ENCODE measurements at regions not wholly inside any gene's neighbourhood (a gene's known extent, or its start where the extent isn't known, plus 50 kb on each side); places are given as distances from the start of the nearest gene placed in this dataset.

DNA sequence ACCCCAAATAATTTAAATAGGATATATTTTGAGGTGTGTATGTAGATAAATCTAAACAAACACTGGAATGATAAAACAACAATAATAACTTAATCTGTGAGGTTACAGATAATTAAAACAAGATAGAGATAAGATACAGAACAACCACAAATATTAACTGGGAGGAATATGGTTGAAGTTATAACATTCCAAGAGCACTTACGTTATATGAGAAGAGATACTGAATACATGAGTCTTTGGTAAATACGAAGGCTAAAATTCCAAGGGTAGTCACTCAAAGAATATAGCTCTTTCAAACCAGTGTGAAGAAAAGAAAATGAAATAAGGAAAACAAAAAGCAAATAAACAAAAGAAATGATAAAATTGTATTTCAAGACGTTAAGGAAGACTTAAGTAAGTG, 76.0 kb upstream of the MYO3A start:
- no peaks in the 10 kb centered on the region for H4K20me1 ChIP-seq (ENCODE audit: insufficient read depth, low read length)
- CTCF ChIA-PET (ENCODE audit: unreplicated experiment): no interaction called here

DNA sequence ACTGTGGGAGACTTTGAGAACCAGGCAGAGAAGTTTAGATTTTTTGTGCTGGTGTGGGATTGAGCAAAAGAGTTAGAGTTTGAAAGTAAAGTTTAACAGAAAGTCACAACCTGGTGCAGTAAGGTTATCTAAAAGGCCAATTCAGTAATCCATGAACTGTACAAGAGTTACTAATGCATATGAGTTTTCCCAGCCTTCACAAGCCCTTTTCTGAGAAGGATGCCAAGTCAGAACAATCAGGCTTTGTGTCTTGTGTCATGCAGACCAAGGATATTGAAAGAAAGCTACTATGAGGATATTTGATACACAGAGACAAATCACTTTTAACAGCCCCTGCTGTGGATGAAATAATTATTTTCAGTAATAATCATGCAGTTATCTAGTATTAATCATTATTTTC, 68.8 kb upstream of the MYO3A start:
- intact Hi-C loops (cut with micrococcal nuclease; ENCODE audit: unreplicated experiment): no loop called here
- TF ChIP-seq, protein P1, sequence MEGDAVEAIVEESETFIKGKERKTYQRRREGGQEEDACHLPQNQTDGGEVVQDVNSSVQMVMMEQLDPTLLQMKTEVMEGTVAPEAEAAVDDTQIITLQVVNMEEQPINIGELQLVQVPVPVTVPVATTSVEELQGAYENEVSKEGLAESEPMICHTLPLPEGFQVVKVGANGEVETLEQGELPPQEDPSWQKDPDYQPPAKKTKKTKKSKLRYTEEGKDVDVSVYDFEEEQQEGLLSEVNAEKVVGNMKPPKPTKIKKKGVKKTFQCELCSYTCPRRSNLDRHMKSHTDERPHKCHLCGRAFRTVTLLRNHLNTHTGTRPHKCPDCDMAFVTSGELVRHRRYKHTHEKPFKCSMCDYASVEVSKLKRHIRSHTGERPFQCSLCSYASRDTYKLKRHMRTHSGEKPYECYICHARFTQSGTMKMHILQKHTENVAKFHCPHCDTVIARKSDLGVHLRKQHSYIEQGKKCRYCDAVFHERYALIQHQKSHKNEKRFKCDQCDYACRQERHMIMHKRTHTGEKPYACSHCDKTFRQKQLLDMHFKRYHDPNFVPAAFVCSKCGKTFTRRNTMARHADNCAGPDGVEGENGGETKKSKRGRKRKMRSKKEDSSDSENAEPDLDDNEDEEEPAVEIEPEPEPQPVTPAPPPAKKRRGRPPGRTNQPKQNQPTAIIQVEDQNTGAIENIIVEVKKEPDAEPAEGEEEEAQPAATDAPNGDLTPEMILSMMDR (conservative IDR thresholded peaks at IDR 0.05; ENCODE audit: low read length): no peak
- no peak for TF ChIP-seq EZH2phosphoT487 (IDR thresholded peaks at IDR 0.05; ENCODE audit: borderline replicate concordance, low read depth, low read length)
- no peak overlapping the region for H2AFZ ChIP-seq (ENCODE audit: low read length)
- H3K4me1 ChIP-seq (ENCODE audit: insufficient read depth, low read length, poor library complexity, severe bottlenecking): no peaks in the 10 kb centered on the region
- H3K79me2 ChIP-seq (ENCODE audit: insufficient read depth, low read depth, low read length): no peaks in the 10 kb centered on the region
- ChIA-PET POLR2A (no interaction called here), CTCF (ENCODE audit: unreplicated experiment) (no interaction called here)
- no peak for DNase-seq (ENCODE audit: low spot score)
- no peaks in the 10 kb centered on the region for H3K36me3 ChIP-seq (ENCODE audit: insufficient read depth, low read length)
- H3K27ac ChIP-seq (ENCODE audit: low read depth, low read length, poor library complexity, severe bottlenecking): no peak overlapping the region
- H4K20me1 ChIP-seq (ENCODE audit: insufficient read depth, low read length): no peaks in the 10 kb centered on the region
- no TSS peak for BruUV-seq (replicated peaks)
- no peak overlapping the region for H3K4me2 ChIP-seq (ENCODE audit: low read length)
- no peak overlapping the region for H3K4me3 ChIP-seq (ENCODE audit: low read depth, low read length, poor library complexity, severe bottlenecking)
- no peaks in the 10 kb centered on the region for H3K9me2 ChIP-seq (ENCODE audit: insufficient read depth, low read length)
- H3K9me3 ChIP-seq (ENCODE audit: low read length): no peaks in the 10 kb centered on the region

More for the DNA sequence above, 76.0 kb upstream of the MYO3A start:
- Histone ChIP-seq H3K9me2 (ENCODE audit: insufficient read depth, low read length) (no peaks in the 10 kb centered on the region), H3K79me2 (ENCODE audit: insufficient read depth, low read depth, low read length) (no peaks in the 10 kb centered on the region), H3K4me2 (ENCODE audit: low read length) (no peak overlapping the region), H3K9me3 (ENCODE audit: low read length) (no peaks in the 10 kb centered on the region), H3K4me1 (ENCODE audit: insufficient read depth, low read length, poor library complexity, severe bottlenecking) (no peaks in the 10 kb centered on the region), H3K36me3 (ENCODE audit: insufficient read depth, low read length) (no peaks in the 10 kb centered on the region), H3K4me3 (ENCODE audit: low read depth, low read length, poor library complexity, severe bottlenecking) (no peak overlapping the region), H3K27ac (ENCODE audit: low read depth, low read length, poor library complexity, severe bottlenecking) (no peak overlapping the region), H2AFZ (ENCODE audit: low read length) (no peak overlapping the region)
- intact Hi-C loops (cut with micrococcal nuclease; ENCODE audit: unreplicated experiment): no loop called here
- no peak for DNase-seq (ENCODE audit: low spot score)
- no peak for TF ChIP-seq EZH2phosphoT487 (IDR thresholded peaks at IDR 0.05; ENCODE audit: borderline replicate concordance, low read depth, low read length)
- TF ChIP-seq, protein P1 (conservative IDR thresholded peaks at IDR 0.05; ENCODE audit: low read length): no peak
- no TSS peak for BruUV-seq (replicated peaks)
- POLR2A ChIA-PET: interaction anchor here (0.5 to 1.0 kb wide), 2 partner anchors 18 to 363 kb away, joined by 3 to 8 read pairs; no protein-coding TSS in a partner anchor

DNA sequence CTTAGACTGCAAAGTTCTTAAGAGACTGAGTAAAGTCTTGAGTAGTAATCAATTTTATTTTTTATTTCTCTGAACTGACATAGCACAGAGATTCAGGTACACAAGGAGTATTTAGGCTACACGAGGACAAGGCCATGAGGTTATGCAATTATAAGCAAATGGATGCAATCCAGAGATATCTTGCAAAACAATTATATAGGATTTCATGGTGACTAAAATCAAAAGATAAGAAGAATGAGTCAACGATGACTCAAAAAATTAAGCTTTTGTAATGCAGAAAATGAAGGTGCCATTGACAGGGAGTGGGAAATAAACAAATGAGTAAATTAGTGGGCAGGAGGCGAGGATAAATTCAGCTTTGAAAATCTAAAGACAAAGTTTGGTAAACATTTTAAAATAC, 66.7 kb upstream of the MYO3A start:
- H3K4me1 ChIP-seq (ENCODE audit: insufficient read depth, low read length, poor library complexity, severe bottlenecking): no peaks in the 10 kb centered on the region
- no peak overlapping the region for H3K4me2 ChIP-seq (ENCODE audit: low read length)
- POLR2A ChIA-PET: interaction anchor here (0.6 kb wide), 1 partner anchor 72 kb away, joined by 3 read pairs; no protein-coding TSS in a partner anchor
- no peaks in the 10 kb centered on the region for H3K9me3 ChIP-seq (ENCODE audit: low read length)
- H3K36me3 ChIP-seq (ENCODE audit: insufficient read depth, low read length): no peaks in the 10 kb centered on the region
- TF ChIP-seq, protein P1 (conservative IDR thresholded peaks at IDR 0.05; ENCODE audit: low read length): no peak
- no peak for TF ChIP-seq EZH2phosphoT487 (IDR thresholded peaks at IDR 0.05; ENCODE audit: borderline replicate concordance, low read depth, low read length)
- no peaks in the 10 kb centered on the region for H3K79me2 ChIP-seq (ENCODE audit: insufficient read depth, low read depth, low read length)
- DNase-seq (ENCODE audit: low spot score): no peak
- CTCF ChIA-PET (ENCODE audit: unreplicated experiment): no interaction called here
- H3K9me2 ChIP-seq (ENCODE audit: insufficient read depth, low read length): no peaks in the 10 kb centered on the region
- no TSS peak for BruUV-seq (replicated peaks)
- H2AFZ ChIP-seq (ENCODE audit: low read length): no peak overlapping the region
- intact Hi-C loops (cut with micrococcal nuclease; ENCODE audit: unreplicated experiment): no loop called here
- H4K20me1 ChIP-seq (ENCODE audit: insufficient read depth, low read length): no peaks in the 10 kb centered on the region
- no peak overlapping the region for H3K27ac ChIP-seq (ENCODE audit: low read depth, low read length, poor library complexity, severe bottlenecking)
- no peak overlapping the region for H3K4me3 ChIP-seq (ENCODE audit: low read depth, low read length, poor library complexity, severe bottlenecking)

Data from OCI-LY7 (cell line).